ES-I3 (cell line): ENCODE measurements at regions not wholly inside any gene's neighbourhood (a gene's known extent, or its start where the extent isn't known, plus 50 kb on each side); places are given as distances from the start of the nearest gene placed in this dataset.
"Not testable (repeated sequence)": the region's sequence is repeated elsewhere in the genome, so short reads cannot be mapped to it uniquely, and the experiment has no call there.

ENCODE experiments used
- H3K36me3 ChIP-seq: 2 replicates; pipeline ENCODE4 v1.6.1; 2013; ENCODE audit warnings: mild to moderate bottlenecking, low read length, control low read depth, moderate library complexity; ENCODE audit not compliant: insufficient read depth
- H3K4me1 ChIP-seq: 2 replicates; pipeline ENCODE4 v1.6.1; 2013; ENCODE audit warnings: mild to moderate bottlenecking, control low read depth, low read length; ENCODE audit not compliant: insufficient read depth
- H3K9ac ChIP-seq: 2 replicates; pipeline ENCODE4 v1.6.1; 2013; ENCODE audit warnings: low read depth, mild to moderate bottlenecking, low read length, moderate library complexity
- H3K9me3 ChIP-seq: 2 replicates; pipeline ENCODE4 v1.6.1; 2013; ENCODE audit warnings: mild to moderate bottlenecking, low read length, moderate library complexity; ENCODE audit not compliant: control insufficient read depth, insufficient read depth

DNA sequence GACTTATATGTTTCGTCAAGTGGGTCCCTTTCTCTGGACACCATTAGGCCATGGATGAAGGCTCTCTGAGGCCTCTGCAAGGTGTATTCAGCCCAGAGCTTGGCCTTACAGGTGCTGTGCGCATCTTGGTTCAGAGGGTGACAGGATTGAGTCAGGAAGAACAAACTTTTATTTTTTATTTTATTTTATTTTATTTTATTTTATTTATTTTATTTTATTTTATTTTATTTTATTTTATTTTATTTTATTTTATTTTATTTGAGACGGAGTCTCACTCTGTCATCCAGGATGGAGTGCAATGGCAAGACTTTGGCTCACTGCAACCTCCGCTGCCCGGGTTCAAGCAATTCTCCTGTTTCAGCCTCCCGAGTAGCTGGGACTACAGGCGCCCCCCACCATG, 370.4 kb upstream of the CLNK start:
- not testable (repeated sequence) for H3K4me1 ChIP-seq, H3K36me3 ChIP-seq, H3K9me3 ChIP-seq, H3K9ac ChIP-seq

DNA sequence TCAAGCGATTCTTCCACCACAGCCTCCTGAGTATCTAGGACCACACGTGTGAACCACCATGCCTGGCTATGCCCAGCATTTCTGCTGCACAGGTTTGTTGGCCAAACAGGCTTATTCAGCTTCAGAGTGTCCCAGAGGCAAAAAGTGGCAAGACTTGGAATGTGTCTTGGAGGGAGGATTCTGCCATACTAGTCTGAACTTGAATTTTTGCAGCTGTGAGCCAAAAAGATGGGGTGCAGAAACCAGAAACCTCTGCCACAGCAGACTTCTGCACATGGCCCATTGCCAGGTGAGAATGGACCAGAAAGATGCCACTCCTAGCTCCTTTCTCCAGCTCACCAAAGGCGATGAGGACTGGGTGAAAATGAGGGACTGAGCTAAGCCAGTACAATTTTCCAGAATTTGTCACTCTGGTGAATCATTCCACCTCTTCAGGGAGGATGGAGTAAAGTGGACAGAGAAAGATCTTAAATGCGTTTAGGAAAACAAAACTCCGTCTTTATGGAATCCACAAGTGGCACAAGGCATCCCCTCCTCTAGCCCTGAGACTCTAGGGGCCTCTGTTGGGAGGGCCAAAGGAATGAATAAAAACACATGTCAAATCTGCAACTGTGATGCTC, 369.1 kb upstream of the CLNK start:
- Histone ChIP-seq H3K9me3 (no peaks in the 10 kb centered on the region), H3K4me1 (no peaks in the 10 kb centered on the region), H3K36me3 (no peaks in the 10 kb centered on the region), H3K9ac (no peak overlapping the region)

DNA sequence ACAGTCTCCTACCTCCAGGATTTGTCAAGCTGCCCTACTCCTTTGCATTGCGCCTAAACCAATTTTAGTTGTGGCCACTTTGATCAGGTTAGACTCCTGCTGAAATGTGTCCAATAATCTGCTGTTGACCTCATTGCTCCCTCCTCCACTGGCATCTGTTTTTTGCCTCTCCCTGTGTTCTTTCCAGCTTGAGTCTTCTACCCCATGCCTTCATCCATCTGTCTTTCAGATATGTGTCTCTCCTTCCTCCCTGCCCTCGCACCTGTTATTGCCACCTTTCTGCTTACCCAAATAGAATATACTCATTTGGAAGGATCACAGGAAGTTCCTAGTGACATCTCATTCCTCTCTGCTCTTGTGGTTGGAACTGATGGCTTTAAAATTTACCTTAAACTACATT, 366.6 kb upstream of the CLNK start:
- H3K4me1 ChIP-seq, result no peaks in the 10 kb centered on the region
- no peaks in the 10 kb centered on the region for H3K36me3 ChIP-seq
- H3K9me3 ChIP-seq, result no peaks in the 10 kb centered on the region
- no peak overlapping the region for H3K9ac ChIP-seq

DNA sequence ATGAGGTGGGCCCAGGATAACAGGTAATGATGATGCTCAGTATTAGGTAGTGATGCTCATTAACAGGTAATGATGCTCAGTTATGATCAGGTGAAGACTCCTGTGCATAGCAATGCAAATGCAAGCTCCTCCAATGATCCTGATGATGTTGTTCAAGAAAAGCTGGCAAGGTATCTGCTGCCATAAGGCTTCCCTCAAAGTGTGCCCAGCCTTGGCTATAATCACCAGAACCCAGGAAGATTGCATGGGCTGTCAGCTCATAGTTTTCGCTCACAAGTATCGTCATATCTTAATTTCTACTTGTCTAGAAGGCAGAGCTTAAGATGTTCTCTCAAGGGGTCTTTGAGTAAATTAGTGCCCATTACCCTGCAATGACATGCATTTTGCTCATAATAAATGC, 366.2 kb upstream of the CLNK start:
- no peaks in the 10 kb centered on the region for H3K36me3 ChIP-seq
- no peaks in the 10 kb centered on the region for H3K4me1 ChIP-seq
- H3K9me3 ChIP-seq, result no peaks in the 10 kb centered on the region
- no peak overlapping the region for H3K9ac ChIP-seq

DNA sequence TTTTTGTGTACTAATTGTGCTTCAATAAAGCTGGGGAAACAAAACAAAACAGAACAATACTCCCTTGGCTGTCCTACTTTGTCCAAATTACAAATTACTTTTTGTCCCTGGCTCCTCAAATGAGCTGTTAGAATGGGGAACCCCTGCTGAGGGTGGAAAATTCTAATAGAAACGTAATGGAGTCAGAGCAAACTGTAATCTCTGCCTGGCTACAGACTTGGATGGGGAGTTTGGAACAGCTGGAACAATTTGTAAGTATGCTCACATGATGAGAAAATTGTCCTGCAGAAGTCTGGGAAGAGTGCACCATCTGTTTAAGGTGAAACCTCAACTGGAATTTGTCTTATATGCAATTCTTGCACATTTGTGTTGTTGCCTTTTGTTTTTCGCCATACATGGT, 364.4 kb upstream of the CLNK start:
- Histone ChIP-seq H3K4me1 (no peaks in the 10 kb centered on the region), H3K9ac (no peak overlapping the region), H3K36me3 (no peaks in the 10 kb centered on the region), H3K9me3 (no peaks in the 10 kb centered on the region)

DNA sequence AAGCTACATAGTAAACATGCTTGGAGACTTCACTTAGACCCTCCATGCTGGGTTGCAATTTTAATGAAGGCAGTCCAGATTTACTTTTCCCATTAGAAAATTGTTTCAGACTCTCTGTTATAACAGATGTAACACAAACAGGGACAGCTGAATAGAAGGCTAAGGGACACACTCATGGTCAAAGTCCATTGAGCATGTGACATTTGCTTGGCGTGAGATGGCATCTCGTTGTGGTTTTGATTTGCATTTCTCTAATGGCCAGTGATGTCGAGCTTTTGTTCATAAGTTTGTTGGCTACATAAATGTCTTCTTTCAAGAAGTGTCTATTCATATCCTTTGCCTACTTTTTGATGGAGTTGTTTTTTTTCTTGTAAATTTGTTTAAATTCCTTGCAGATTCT, 358.2 kb upstream of the CLNK start:
- H3K36me3 ChIP-seq, result no peaks in the 10 kb centered on the region
- no peak overlapping the region for H3K9ac ChIP-seq
- no peaks in the 10 kb centered on the region for H3K9me3 ChIP-seq
- no peaks in the 10 kb centered on the region for H3K4me1 ChIP-seq

DNA sequence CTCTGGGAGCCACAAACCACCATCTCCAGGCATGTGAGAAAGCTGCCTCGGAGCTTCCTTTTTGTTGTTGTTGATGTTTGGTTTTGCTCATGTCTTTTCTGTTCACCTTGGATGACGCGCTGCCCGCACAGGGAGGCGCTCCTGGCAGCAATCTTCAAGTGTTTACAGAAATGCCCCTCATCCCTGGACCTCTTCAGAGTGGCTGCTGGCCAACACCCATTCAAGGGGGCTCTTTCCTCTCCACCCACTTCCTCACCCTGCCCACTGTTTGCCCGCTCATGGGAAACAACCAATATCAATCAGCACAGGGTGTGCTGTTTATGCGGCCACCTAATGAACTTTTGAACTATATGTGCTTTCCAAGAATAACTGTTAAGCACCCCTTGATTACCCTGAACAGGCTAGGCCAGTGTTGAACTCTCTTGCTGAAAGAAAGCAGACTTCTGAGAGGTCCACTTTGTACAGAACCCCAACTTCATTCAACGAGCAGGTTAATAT, 355.1 kb upstream of the CLNK start:
- Histone ChIP-seq H3K36me3 (no peaks in the 10 kb centered on the region), H3K9ac (no peak overlapping the region), H3K9me3 (no peaks in the 10 kb centered on the region), H3K4me1 (no peaks in the 10 kb centered on the region)

DNA sequence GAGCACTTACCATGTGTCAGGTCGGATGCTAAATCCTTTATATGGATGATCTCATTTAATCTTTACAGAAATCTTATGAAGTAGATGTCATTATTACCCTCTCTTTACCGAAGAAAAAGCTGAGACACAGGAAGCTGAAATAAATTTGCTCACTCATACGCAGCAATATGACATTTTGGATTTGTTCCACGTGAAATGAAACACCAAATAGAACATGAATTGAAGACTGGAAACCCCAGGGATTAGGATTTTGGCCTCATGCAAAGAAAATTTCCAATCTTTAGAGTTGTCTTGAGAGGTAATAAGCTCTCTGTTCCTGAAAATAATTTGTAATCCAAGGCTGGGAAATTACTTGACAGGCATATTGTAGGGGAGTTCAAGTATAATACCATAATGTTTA, 354.4 kb upstream of the CLNK start:
- Histone ChIP-seq H3K9me3 (no peaks in the 10 kb centered on the region), H3K4me1 (no peaks in the 10 kb centered on the region), H3K36me3 (no peaks in the 10 kb centered on the region), H3K9ac (no peak overlapping the region)

DNA sequence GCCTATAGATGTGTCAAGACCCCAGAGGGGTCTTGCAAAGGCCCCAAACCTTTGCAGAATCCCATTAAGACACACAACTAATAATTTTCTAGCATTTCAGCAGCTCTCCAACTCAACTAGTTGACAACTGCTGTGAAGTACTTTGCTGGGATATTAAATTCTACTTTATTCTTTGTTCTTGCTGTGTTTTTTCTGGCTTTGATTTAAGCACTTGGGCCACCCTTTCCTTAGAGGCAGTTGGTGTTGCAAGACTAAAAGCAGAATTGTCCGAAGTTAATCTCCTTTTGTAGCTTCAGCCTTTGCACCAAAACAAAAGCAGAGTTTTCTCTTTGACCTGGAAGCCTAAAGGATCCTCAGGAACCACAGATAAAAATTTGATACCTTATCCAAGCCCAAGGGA, 353.1 kb upstream of the CLNK start:
- Histone ChIP-seq H3K36me3 (no peaks in the 10 kb centered on the region), H3K9ac (no peak overlapping the region), H3K9me3 (no peaks in the 10 kb centered on the region), H3K4me1 (no peaks in the 10 kb centered on the region)

DNA sequence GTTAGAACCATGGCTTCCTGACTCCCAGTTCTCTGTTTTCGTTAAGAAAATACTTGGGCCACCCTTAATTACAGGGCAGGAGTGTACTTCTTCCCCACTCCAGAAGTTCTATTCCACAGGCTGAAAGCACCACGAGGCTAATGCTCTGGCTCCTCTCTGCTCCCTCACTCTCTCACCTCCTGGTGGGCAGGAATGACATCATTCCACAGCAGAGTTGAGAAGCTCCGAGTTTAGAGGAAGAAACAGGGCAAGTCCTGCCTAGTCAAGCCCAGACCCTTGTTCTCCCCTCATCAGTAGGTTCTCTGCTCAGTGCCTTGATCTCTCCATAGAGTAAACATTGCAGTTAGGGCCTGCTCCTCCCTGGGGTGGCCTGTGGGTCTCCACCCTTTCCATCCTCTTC, 343.8 kb upstream of the CLNK start:
- H3K4me1 ChIP-seq, result no peaks in the 10 kb centered on the region; the same call in 1 of the 2 replicates
- H3K9me3 ChIP-seq, result peaks cover 9% of the 10 kb centered on the region; the same call in 1 of the 2 replicates
- no peak overlapping the region for H3K9ac ChIP-seq
- H3K36me3 ChIP-seq, result no peaks in the 10 kb centered on the region

DNA sequence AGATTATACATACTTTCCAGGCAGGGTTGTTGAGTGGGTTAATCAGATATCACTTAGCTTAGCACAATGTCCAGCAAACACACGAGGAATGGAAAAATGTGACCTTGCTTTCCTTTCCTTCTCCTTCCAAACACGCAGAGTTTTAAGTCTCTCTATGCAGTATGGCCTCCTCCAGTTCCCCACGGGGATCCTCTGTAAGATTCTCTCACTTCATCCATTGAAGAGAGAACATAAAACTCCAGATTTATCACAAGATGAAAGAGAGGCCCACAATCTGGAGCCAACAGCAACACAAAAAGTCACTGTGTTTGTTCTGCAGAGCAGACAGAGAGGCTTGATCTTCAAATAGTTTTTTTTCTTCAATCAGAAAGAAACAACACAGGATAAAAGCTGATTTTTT, 336.8 kb upstream of the CLNK start:
- no peaks in the 10 kb centered on the region for H3K36me3 ChIP-seq
- H3K9me3 ChIP-seq, result no peaks in the 10 kb centered on the region
- no peak overlapping the region for H3K9ac ChIP-seq
- no peaks in the 10 kb centered on the region for H3K4me1 ChIP-seq

DNA sequence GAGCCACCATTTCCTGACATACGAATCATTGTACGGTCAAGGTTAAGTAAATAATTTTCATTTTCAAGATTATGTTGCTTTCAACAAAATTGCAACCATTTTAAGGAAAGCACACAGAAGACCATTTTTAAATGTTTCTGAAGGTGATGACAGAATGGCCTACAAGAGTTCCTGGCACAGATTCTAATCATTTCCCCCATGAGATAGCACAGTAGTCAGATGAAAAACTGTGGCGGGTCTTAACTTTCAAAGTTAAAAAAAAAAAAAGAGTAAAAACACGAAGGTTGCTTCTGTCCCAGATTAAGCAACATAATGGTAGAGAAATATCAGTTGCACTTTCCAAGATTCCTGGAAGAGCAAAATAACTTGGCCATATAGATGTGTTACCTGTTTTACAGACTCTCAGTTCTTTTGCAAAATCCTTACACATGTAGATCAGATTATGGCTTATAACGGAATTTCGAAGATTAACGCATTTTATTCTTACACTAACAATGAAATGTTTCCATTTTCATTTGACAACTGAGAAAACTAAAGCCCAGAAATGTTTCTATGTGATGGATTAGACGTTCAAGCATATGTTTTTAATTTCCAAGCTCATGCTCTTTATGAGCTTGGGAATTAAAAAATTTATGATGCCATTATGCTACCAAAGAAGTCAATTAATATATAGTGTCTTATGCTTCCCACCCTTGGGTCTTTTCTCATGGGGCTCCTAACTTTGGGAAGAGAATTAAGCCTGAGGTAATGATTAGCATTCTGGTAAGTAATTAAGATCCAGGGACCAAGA, 335.1 kb upstream of the CLNK start:
- Histone ChIP-seq H3K9me3 (no peaks in the 10 kb centered on the region), H3K36me3 (no peaks in the 10 kb centered on the region), H3K9ac (no peak overlapping the region), H3K4me1 (no peaks in the 10 kb centered on the region)

DNA sequence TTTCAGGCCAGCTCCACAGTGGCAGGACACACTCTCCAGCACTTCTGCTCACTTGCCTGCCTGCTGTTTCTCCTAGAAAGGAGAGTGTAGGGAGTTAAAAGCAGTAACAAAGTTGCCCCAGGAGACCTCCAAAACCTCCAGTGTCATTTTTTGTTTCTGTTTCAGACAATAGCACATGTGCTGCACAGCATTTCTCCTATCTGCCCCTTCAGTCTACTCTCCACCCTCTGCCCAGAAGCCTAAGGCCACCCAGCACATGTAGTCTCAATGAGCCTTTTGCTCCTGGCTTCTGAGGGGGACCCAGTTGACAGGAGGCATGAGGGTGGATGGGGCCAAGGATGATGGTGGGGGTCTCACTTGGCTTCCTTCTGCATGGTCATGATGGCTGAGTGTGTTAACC, 329.6 kb upstream of the CLNK start:
- no peaks in the 10 kb centered on the region for H3K36me3 ChIP-seq
- no peaks in the 10 kb centered on the region for H3K9me3 ChIP-seq
- H3K4me1 ChIP-seq, result no peaks in the 10 kb centered on the region
- H3K9ac ChIP-seq, result no peak overlapping the region

DNA sequence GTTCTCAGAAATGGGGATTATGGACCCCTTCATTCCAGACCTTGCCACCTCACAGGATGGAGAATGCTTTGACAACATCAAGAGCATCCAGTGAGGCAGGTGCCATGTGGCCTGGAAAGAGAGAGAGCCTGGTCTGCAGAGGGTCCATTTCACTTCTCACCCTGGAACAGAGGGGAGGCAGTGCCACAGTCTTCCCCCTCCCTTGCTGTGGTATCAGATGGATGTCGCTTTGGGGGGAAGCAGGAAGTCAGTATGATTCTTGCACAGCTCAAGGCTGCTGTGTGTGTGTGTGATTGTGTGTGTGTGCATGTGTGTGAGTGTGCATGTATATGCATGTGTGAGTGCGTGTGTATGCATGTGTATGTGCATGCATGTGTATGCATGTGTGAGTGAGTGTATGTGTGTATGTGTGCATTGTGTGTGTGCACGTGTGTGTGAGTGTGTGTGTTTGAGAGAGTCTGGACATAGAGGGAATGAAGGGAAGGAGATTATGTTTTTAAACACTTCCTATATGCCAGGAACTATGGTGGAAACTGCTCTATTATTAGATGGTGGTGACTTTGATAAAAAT, 328.6 kb upstream of the CLNK start:
- H3K9ac ChIP-seq, result no peak overlapping the region
- no peaks in the 10 kb centered on the region for H3K36me3 ChIP-seq
- no peaks in the 10 kb centered on the region for H3K4me1 ChIP-seq
- H3K9me3 ChIP-seq, result no peaks in the 10 kb centered on the region

DNA sequence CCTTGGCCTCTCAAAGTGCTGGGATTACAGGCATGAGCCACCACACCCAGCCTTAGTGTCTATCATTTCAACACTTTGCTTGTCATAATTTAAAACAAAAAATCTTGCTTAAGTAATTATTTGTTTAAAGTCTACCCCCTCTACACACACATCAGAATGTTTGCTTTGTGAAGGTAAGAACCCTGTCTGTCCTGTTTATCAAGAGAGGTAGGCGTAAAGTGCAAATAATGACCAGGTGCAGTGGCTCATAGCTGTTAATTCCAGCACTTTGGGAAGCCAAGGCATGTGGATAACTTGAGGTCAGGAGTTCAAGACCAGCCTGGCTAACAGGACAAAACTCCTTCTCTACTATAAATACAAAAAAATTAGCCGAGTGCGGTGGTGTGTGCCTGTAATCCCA, 326.7 kb upstream of the CLNK start:
- no peaks in the 10 kb centered on the region for H3K9me3 ChIP-seq
- no peaks in the 10 kb centered on the region for H3K4me1 ChIP-seq
- no peak overlapping the region for H3K9ac ChIP-seq
- no peaks in the 10 kb centered on the region for H3K36me3 ChIP-seq
